GM18909 (cell line): ENCODE measurements at regions not wholly inside any gene's neighbourhood (a gene's known extent, or its start where the extent isn't known, plus 50 kb on each side); places are given as distances from the start of the nearest gene placed in this dataset.

Experiments
- ATAC-seq: cut with Tn5 transposase; IDR thresholded peaks from one replicate; pipeline ENCODE4 v1.9.1; 2021; ENCODE audit warnings: mild to moderate bottlenecking; ENCODE audit not compliant: unreplicated experiment, poor library complexity

GRCh38 chr10:130817674-130818073 is 493.8 kb downstream of the TCERG1L start:
- no peak for ATAC-seq

GRCh38 chr10:130820880-130821482 is 490.5 kb downstream of the TCERG1L start:
- ATAC-seq, result no peak

- ATAC-seq, result no peak
Observed at GRCh38 chr10:130824230-130825014, 487.1 kb downstream of the TCERG1L start.

GRCh38 chr10:130833596-130833995 is 477.9 kb downstream of the TCERG1L start:
- no peak for ATAC-seq

GRCh38 chr10:130834170-130834569 is 477.4 kb downstream of the TCERG1L start:
- no peak for ATAC-seq

- ATAC-seq, result no peak
Observed at GRCh38 chr10:130834573-130834972, 476.9 kb downstream of the TCERG1L start.

- ATAC-seq, result no peak
Observed at GRCh38 chr10:130835068-130835467, 476.5 kb downstream of the TCERG1L start.

GRCh38 chr10:130836344-130836743 is 475.2 kb downstream of the TCERG1L start:
- no peak for ATAC-seq

- ATAC-seq, result no peak
Observed at GRCh38 chr10:130843051-130843653, 468.4 kb downstream of the TCERG1L start.

GRCh38 chr10:130844310-130844709 is 467.2 kb downstream of the TCERG1L start:
- no peak for ATAC-seq

GRCh38 chr10:130847170-130847569 is 464.4 kb downstream of the TCERG1L start:
- ATAC-seq, result no peak

GRCh38 chr10:130848855-130849254 is 462.7 kb downstream of the TCERG1L start:
- ATAC-seq, result no peak

GRCh38 chr10:130854151-130854550 is 457.4 kb downstream of the TCERG1L start:
- ATAC-seq, result no peak

GRCh38 chr10:130857631-130858295 is 453.8 kb downstream of the TCERG1L start:
- ATAC-seq, result no peak

GRCh38 chr10:130858626-130859025 is 452.9 kb downstream of the TCERG1L start:
- no peak for ATAC-seq

- ATAC-seq, result no peak
Observed at GRCh38 chr10:130859427-130859826, 452.1 kb downstream of the TCERG1L start.

- no peak for ATAC-seq
Observed at GRCh38 chr10:130862122-130862521, 449.4 kb downstream of the TCERG1L start.

GRCh38 chr10:130862626-130863025 is 448.9 kb downstream of the TCERG1L start:
- no peak for ATAC-seq

- no peak for ATAC-seq
Observed at GRCh38 chr10:130863044-130863443, 448.5 kb downstream of the TCERG1L start.

GRCh38 chr10:130864961-130865818 is 446.3 kb downstream of the TCERG1L start:
- no peak for ATAC-seq
